ENCODE measurements at regions not wholly inside any gene's neighbourhood (a gene's known extent, or its start where the extent isn't known, plus 50 kb on each side); places are given as distances from the start of the nearest gene placed in this dataset.

- Mint-ChIP-seq H3K27ac (no peak overlapping the region), H3K9me3 (no peaks in the 10 kb centered on the region)
- TF ChIP-seq CTCF (IDR thresholded peaks at IDR 0.05): no peak
These were observed 87.3 kb upstream of the DHRSX start for GRCh38 chrX:2588049-2588448.

GRCh38 chrX:2587146-2587545 lies 86.4 kb upstream of the DHRSX start:
- TF ChIP-seq CTCF (IDR thresholded peaks at IDR 0.05): no peak
- H3K27ac Mint-ChIP-seq: no peak overlapping the region
- no peaks in the 10 kb centered on the region for H3K9me3 Mint-ChIP-seq
- H3K4me3 Mint-ChIP-seq: no peak overlapping the region
- H3K4me1 Mint-ChIP-seq (ENCODE audit: low read depth): peaks cover 10% of the 10 kb centered on the region
- no peak for DNase-seq
- H3K36me3 Mint-ChIP-seq (ENCODE audit: low read depth): no peaks in the 10 kb centered on the region
- peaks cover 26% of the 10 kb centered on the region for H3K27me3 Mint-ChIP-seq (ENCODE audit: insufficient read depth)

More at GRCh38 chrX:2588049-2588448, 87.3 kb upstream of the DHRSX start:
- Mint-ChIP-seq H3K4me3 (no peak overlapping the region), H3K27me3 (ENCODE audit: insufficient read depth) (peaks cover 19% of the 10 kb centered on the region), H3K36me3 (ENCODE audit: low read depth) (no peaks in the 10 kb centered on the region), H3K4me1 (ENCODE audit: low read depth) (peaks cover 11% of the 10 kb centered on the region)
- no peak for DNase-seq

GRCh38 chrX:2585158-2585470 lies 84.3 kb upstream of the DHRSX start:
- DNase-seq: no peak
- H3K9me3 Mint-ChIP-seq: no peaks in the 10 kb centered on the region
- H3K36me3 Mint-ChIP-seq (ENCODE audit: low read depth): no peaks in the 10 kb centered on the region
- H3K27ac Mint-ChIP-seq: no peak overlapping the region
- no peak overlapping the region for H3K4me3 Mint-ChIP-seq
- peaks cover 10% of the 10 kb centered on the region for H3K4me1 Mint-ChIP-seq (ENCODE audit: low read depth)
- H3K27me3 Mint-ChIP-seq (ENCODE audit: insufficient read depth): peaks cover 34% of the 10 kb centered on the region
- TF ChIP-seq CTCF (IDR thresholded peaks at IDR 0.05): no peak

- no peak overlapping the region; the same call in 1 of the 2 replicates for H3K4me3 Mint-ChIP-seq
- peaks cover 7% of the 10 kb centered on the region for H3K4me1 Mint-ChIP-seq (ENCODE audit: low read depth)
- H3K27me3 Mint-ChIP-seq (ENCODE audit: insufficient read depth): peaks cover 34% of the 10 kb centered on the region
- no peaks in the 10 kb centered on the region for H3K9me3 Mint-ChIP-seq
- no peak for TF ChIP-seq CTCF (IDR thresholded peaks at IDR 0.05)
- no peak for DNase-seq
- no peak overlapping the region for H3K27ac Mint-ChIP-seq
- H3K36me3 Mint-ChIP-seq (ENCODE audit: low read depth): no peaks in the 10 kb centered on the region
These were observed 83.7 kb upstream of the DHRSX start for GRCh38 chrX:2584251-2585157.

- no peak for DNase-seq
- no peaks in the 10 kb centered on the region for H3K9me3 Mint-ChIP-seq
- 0 out of 2 replicates have a peak, but pooled peaks cover 2% of the 10 kb centered on the region for H3K4me1 Mint-ChIP-seq (ENCODE audit: low read depth)
- no peak overlapping the region for H3K27ac Mint-ChIP-seq
- H3K27me3 Mint-ChIP-seq (ENCODE audit: insufficient read depth): peaks cover 37% of the 10 kb centered on the region
- H3K4me3 Mint-ChIP-seq: no peak overlapping the region
- no peaks in the 10 kb centered on the region for H3K36me3 Mint-ChIP-seq (ENCODE audit: low read depth)
- TF ChIP-seq CTCF (IDR thresholded peaks at IDR 0.05): no peak
These were observed 82.7 kb upstream of the DHRSX start for GRCh38 chrX:2583194-2584162.
